Type B pancreatic cell (in vitro differentiated cells): ENCODE measurements at regions not wholly inside any gene's neighbourhood (a gene's known extent, or its start where the extent isn't known, plus 50 kb on each side); places are given as distances from the start of the nearest gene placed in this dataset.
"Not testable (repeated sequence)": the region's sequence is repeated elsewhere in the genome, so short reads cannot be mapped to it uniquely, and the experiment has no call there.

Experiments used
- DNase-seq: peaks from one replicate; pipeline ENCODE4 v3.0.0; 2021; ENCODE audit warnings: mixed read lengths; ENCODE audit not compliant: unreplicated experiment; ENCODE audit errors: extremely low spot score
- H3K27ac Mint-ChIP-seq: 2 replicates; pipeline ENCODE4 v1.8.0; 2021; ENCODE audit warnings: mild to moderate bottlenecking, mixed read lengths
- H3K27me3 Mint-ChIP-seq: 2 replicates; pipeline ENCODE4 v1.8.0; 2021; ENCODE audit warnings: mixed read lengths
- H3K36me3 Mint-ChIP-seq: 2 replicates; pipeline ENCODE4 v1.8.0; 2021; ENCODE audit warnings: mixed read lengths
- H3K4me1 Mint-ChIP-seq: one replicate; pipeline ENCODE4 v1.8.0; 2021; ENCODE audit warnings: mixed read lengths; ENCODE audit not compliant: unreplicated experiment
- H3K4me3 Mint-ChIP-seq: 2 replicates; pipeline ENCODE4 v1.8.0; 2021; ENCODE audit warnings: mild to moderate bottlenecking, mixed read lengths
- H3K9me3 Mint-ChIP-seq: 2 replicates; pipeline ENCODE4 v1.8.0; 2021; ENCODE audit warnings: mixed read lengths

- not testable (repeated sequence) for H3K9me3 Mint-ChIP-seq, DNase-seq, H3K27ac Mint-ChIP-seq, H3K27me3 Mint-ChIP-seq, H3K4me3 Mint-ChIP-seq, H3K4me1 Mint-ChIP-seq, H3K36me3 Mint-ChIP-seq
These were observed 4054.7 kb upstream of the TPTE start for GRCh38 chr21:6466707-6467106.

- not testable (repeated sequence) for H3K4me1 Mint-ChIP-seq, H3K36me3 Mint-ChIP-seq, H3K27me3 Mint-ChIP-seq, H3K4me3 Mint-ChIP-seq, DNase-seq, H3K27ac Mint-ChIP-seq, H3K9me3 Mint-ChIP-seq
These were observed 4054.1 kb upstream of the TPTE start for GRCh38 chr21:6467189-6467774.

GRCh38 chr21:6467907-6468306, 4053.5 kb upstream of the TPTE start:
- H3K4me3 Mint-ChIP-seq, H3K9me3 Mint-ChIP-seq, H3K27ac Mint-ChIP-seq, H3K36me3 Mint-ChIP-seq, DNase-seq, H3K4me1 Mint-ChIP-seq, H3K27me3 Mint-ChIP-seq: not testable (repeated sequence)

GRCh38 chr21:6468331-6468860, 4053.0 kb upstream of the TPTE start:
- H3K27ac Mint-ChIP-seq, H3K36me3 Mint-ChIP-seq, H3K4me3 Mint-ChIP-seq, H3K4me1 Mint-ChIP-seq, DNase-seq, H3K9me3 Mint-ChIP-seq, H3K27me3 Mint-ChIP-seq: not testable (repeated sequence)

GRCh38 chr21:6474250-6474968, 4047.0 kb upstream of the TPTE start:
- H3K9me3 Mint-ChIP-seq: not testable (repeated sequence)

GRCh38 chr21:6481116-6481515, 4040.3 kb upstream of the TPTE start:
- H3K36me3 Mint-ChIP-seq, H3K27me3 Mint-ChIP-seq, H3K27ac Mint-ChIP-seq, H3K4me1 Mint-ChIP-seq, H3K9me3 Mint-ChIP-seq, H3K4me3 Mint-ChIP-seq, DNase-seq: not testable (repeated sequence)

More at GRCh38 chr21:6474250-6474968, 4047.0 kb upstream of the TPTE start:
- not testable (repeated sequence) for H3K36me3 Mint-ChIP-seq, H3K27ac Mint-ChIP-seq, DNase-seq, H3K27me3 Mint-ChIP-seq, H3K4me1 Mint-ChIP-seq, H3K4me3 Mint-ChIP-seq

- H3K27ac Mint-ChIP-seq, H3K4me3 Mint-ChIP-seq, H3K9me3 Mint-ChIP-seq, H3K36me3 Mint-ChIP-seq, H3K27me3 Mint-ChIP-seq, H3K4me1 Mint-ChIP-seq, DNase-seq: not testable (repeated sequence)
These were observed 4038.8 kb upstream of the TPTE start for GRCh38 chr21:6482616-6483015.

GRCh38 chr21:6483645-6484044, 4037.7 kb upstream of the TPTE start:
- H3K4me1 Mint-ChIP-seq, H3K4me3 Mint-ChIP-seq, H3K27ac Mint-ChIP-seq, H3K9me3 Mint-ChIP-seq, DNase-seq, H3K36me3 Mint-ChIP-seq, H3K27me3 Mint-ChIP-seq: not testable (repeated sequence)

- not testable (repeated sequence) for DNase-seq, H3K36me3 Mint-ChIP-seq, H3K4me1 Mint-ChIP-seq, H3K27me3 Mint-ChIP-seq, H3K4me3 Mint-ChIP-seq, H3K9me3 Mint-ChIP-seq, H3K27ac Mint-ChIP-seq
These were observed 4034.6 kb upstream of the TPTE start for GRCh38 chr21:6486821-6487220.

- not testable (repeated sequence) for H3K27me3 Mint-ChIP-seq, H3K9me3 Mint-ChIP-seq, H3K4me3 Mint-ChIP-seq, DNase-seq, H3K4me1 Mint-ChIP-seq, H3K36me3 Mint-ChIP-seq, H3K27ac Mint-ChIP-seq
These were observed 4028.7 kb upstream of the TPTE start for GRCh38 chr21:6492691-6493090.

GRCh38 chr21:6493957-6494356, 4027.4 kb upstream of the TPTE start:
- not testable (repeated sequence) for H3K27ac Mint-ChIP-seq, DNase-seq, H3K4me3 Mint-ChIP-seq, H3K36me3 Mint-ChIP-seq, H3K27me3 Mint-ChIP-seq, H3K4me1 Mint-ChIP-seq, H3K9me3 Mint-ChIP-seq

- H3K4me3 Mint-ChIP-seq, H3K27ac Mint-ChIP-seq, H3K27me3 Mint-ChIP-seq, H3K4me1 Mint-ChIP-seq, H3K36me3 Mint-ChIP-seq, DNase-seq, H3K9me3 Mint-ChIP-seq: not testable (repeated sequence)
These were observed 4025.0 kb upstream of the TPTE start for GRCh38 chr21:6496356-6496755.

- not testable (repeated sequence) for H3K27me3 Mint-ChIP-seq, H3K36me3 Mint-ChIP-seq, H3K4me1 Mint-ChIP-seq, H3K27ac Mint-ChIP-seq, H3K9me3 Mint-ChIP-seq, DNase-seq, H3K4me3 Mint-ChIP-seq
These were observed 4022.7 kb upstream of the TPTE start for GRCh38 chr21:6498716-6499115.

GRCh38 chr21:6499128-6499826, 4022.1 kb upstream of the TPTE start:
- not testable (repeated sequence) for H3K27ac Mint-ChIP-seq, H3K4me3 Mint-ChIP-seq, H3K9me3 Mint-ChIP-seq, H3K27me3 Mint-ChIP-seq, H3K4me1 Mint-ChIP-seq, H3K36me3 Mint-ChIP-seq
- DNase-seq: peak; percentile 67
